C4-2B (cell line): ENCODE measurements at regions not wholly inside any gene's neighbourhood (a gene's known extent, or its start where the extent isn't known, plus 50 kb on each side); places are given as distances from the start of the nearest gene placed in this dataset.

Experiments
- CTCF ChIP-seq: fragments of 450-650 bp; conservative IDR thresholded peaks from 2 replicates; pipeline ENCODE4 v1.5.1; 2017; ENCODE audit warnings: mild to moderate bottlenecking
- ZFX ChIP-seq: fragments of 450-650 bp; IDR thresholded peaks from 2 replicates; pipeline ENCODE4 v1.6.1; 2017

GRCh38 chr6:105804424-105804823, 281.7 kb upstream of the PRDM1 start:
- TF ChIP-seq CTCF = no peak
- TF ChIP-seq ZFX = no peak
